Suprapubic skin (tissue), 4 donors: ENCODE measurements at regions not wholly inside any gene's neighbourhood (a gene's known extent, or its start where the extent isn't known, plus 50 kb on each side); places are given as distances from the start of the nearest gene placed in this dataset.

Source experiments
- POLR2A ChIP-seq, 2 donors: fragments of 450-650 bp; IDR thresholded peaks; one replicate each; pipeline ENCODE4 v1.6.1; 2017; ENCODE audit warnings: antibody characterized with exemption in 2 of 2, mild to moderate bottlenecking in 2 of 2, moderate library complexity in 2 of 2
- POLR2AphosphoS5 ChIP-seq, 3 donors: sonication (generic); formaldehyde crosslinking; IDR thresholded peaks; one replicate each; pipeline ENCODE4 v1.6.1; 2017; ENCODE audit warnings: antibody characterized with exemption in 3 of 3
- TF ChIP-seq, protein P1 (sequence below), 2 donors: fragments of 200-600 bp in 1 of 2; fragments of 450-650 bp in 1 of 2; sonication (generic) in 1 of 2; IDR thresholded peaks; one replicate each; pipeline ENCODE4 v1.5.1; 2016 to 2019; ENCODE audit warnings: antibody characterized with exemption in 2 of 2, mild to moderate bottlenecking in 1 of 2, moderate library complexity in 1 of 2

DNA sequence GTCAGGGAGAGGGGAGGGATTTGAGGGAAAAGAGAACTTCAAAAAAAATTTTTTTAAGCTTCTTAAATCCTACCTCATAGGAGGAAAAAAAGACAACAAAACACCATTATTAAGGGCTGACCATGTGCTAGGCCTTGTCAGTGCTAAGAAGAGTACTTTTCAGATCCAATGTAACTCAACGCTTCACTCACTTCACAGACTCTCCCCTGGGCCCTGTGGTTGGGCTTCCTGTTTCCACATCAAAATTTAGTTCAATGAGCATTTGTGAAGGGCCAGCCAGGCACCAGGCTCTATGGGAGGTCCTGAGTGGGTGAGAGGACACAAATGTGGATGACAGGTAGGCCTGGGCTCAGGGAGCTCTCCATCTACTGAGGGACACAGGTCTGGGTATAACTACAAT lies 249.8 kb downstream of the PTEN start:
- TF ChIP-seq POLR2AphosphoS5 (IDR thresholded peaks at IDR 0.05) (no peak), POLR2A (IDR thresholded peaks at IDR 0.05) (no peak)
- TF ChIP-seq, protein P1, sequence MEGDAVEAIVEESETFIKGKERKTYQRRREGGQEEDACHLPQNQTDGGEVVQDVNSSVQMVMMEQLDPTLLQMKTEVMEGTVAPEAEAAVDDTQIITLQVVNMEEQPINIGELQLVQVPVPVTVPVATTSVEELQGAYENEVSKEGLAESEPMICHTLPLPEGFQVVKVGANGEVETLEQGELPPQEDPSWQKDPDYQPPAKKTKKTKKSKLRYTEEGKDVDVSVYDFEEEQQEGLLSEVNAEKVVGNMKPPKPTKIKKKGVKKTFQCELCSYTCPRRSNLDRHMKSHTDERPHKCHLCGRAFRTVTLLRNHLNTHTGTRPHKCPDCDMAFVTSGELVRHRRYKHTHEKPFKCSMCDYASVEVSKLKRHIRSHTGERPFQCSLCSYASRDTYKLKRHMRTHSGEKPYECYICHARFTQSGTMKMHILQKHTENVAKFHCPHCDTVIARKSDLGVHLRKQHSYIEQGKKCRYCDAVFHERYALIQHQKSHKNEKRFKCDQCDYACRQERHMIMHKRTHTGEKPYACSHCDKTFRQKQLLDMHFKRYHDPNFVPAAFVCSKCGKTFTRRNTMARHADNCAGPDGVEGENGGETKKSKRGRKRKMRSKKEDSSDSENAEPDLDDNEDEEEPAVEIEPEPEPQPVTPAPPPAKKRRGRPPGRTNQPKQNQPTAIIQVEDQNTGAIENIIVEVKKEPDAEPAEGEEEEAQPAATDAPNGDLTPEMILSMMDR (IDR thresholded peaks at IDR 0.05) = no peak
